ENCODE measurements at regions not wholly inside any gene's neighbourhood (a gene's known extent, or its start where the extent isn't known, plus 50 kb on each side); places are given as distances from the start of the nearest gene placed in this dataset.

GRCh38 chrX:88024022-88024421 is 506.4 kb downstream of the KLHL4 start:
- no peaks in the 10 kb centered on the region for H3K4me1 Mint-ChIP-seq (ENCODE audit: low read depth)
- H3K27me3 Mint-ChIP-seq = no peaks in the 10 kb centered on the region
- no peaks in the 10 kb centered on the region for H3K36me3 Mint-ChIP-seq (ENCODE audit: low read depth)
- ATAC-seq (ENCODE audit: poor library complexity) (no peak), DNase-seq (no peak)
- no peak overlapping the region for H3K4me3 ChIP-seq (ENCODE audit: low read length)
- H3K9me3 Mint-ChIP-seq = no peaks in the 10 kb centered on the region
- CTCF ChIA-PET = no interaction called here
- H3K9me3 ChIP-seq (ENCODE audit: control insufficient read depth in 1 of 2, insufficient read depth in 1 of 2, low read length in 2 of 2) = no peaks in the 10 kb centered on the region
- intact Hi-C loops (cut with DNase I, micrococcal nuclease) = no loop called here
- TF ChIP-seq, protein P1, sequence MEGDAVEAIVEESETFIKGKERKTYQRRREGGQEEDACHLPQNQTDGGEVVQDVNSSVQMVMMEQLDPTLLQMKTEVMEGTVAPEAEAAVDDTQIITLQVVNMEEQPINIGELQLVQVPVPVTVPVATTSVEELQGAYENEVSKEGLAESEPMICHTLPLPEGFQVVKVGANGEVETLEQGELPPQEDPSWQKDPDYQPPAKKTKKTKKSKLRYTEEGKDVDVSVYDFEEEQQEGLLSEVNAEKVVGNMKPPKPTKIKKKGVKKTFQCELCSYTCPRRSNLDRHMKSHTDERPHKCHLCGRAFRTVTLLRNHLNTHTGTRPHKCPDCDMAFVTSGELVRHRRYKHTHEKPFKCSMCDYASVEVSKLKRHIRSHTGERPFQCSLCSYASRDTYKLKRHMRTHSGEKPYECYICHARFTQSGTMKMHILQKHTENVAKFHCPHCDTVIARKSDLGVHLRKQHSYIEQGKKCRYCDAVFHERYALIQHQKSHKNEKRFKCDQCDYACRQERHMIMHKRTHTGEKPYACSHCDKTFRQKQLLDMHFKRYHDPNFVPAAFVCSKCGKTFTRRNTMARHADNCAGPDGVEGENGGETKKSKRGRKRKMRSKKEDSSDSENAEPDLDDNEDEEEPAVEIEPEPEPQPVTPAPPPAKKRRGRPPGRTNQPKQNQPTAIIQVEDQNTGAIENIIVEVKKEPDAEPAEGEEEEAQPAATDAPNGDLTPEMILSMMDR (IDR thresholded peaks at IDR 0.05) = no peak
- no peaks in the 10 kb centered on the region for H3K36me3 ChIP-seq (ENCODE audit: insufficient read depth, low read length)
- no peak overlapping the region for H3K27ac ChIP-seq (ENCODE audit: low read depth in 1 of 2, low read length in 2 of 2)
- no peaks in the 10 kb centered on the region for H3K27me3 ChIP-seq (ENCODE audit: control insufficient read depth in 1 of 2, insufficient read depth in 2 of 2, low read length in 2 of 2)
- no peak overlapping the region for H3K27ac Mint-ChIP-seq
- no peaks in the 10 kb centered on the region for H3K4me1 ChIP-seq (ENCODE audit: insufficient read depth, low read length)
- H3K4me3 Mint-ChIP-seq = no peak overlapping the region
- POLR2A ChIA-PET = no interaction called here

DNA sequence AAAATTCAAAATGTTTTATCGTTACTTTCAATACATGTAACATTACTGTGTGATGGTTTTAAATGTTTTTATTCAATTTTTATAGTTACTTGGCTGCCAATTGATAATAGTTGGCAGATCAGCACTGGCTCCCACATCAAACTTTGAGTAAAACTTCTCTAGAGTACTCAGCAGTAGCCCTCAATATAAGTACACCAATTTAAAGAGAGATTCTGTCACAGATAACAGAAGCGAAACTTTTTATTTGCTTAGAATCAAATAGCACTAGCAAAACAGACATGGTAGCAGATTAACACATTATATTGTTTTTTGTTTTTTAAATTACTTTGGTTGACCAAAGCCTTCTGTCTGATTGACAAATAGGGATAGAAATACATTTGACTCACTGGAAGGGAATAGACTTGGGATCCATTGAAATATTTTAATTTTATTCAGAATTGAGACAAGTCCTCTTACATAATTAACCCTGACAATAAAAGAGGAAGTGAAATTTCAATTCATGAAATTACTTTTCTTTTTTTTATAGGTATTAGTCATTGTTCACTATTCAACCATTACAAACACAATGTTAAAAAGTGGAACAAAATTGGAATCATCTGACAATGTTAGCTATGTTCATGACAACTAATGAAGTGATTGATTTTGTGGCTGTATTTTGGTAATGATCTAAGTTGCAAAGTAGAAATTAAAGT is 554.9 kb downstream of the KLHL4 start:
- peaks cover 2% of the 10 kb centered on the region for H3K9me3 Mint-ChIP-seq
- CTCF ChIA-PET = no interaction called here
- no peaks in the 10 kb centered on the region for H3K4me1 Mint-ChIP-seq (ENCODE audit: low read depth)
- no peaks in the 10 kb centered on the region for H3K27me3 ChIP-seq (ENCODE audit: control insufficient read depth in 1 of 2, insufficient read depth in 2 of 2, low read length in 2 of 2)
- intact Hi-C loops (cut with DNase I, micrococcal nuclease) = no loop called here
- no peaks in the 10 kb centered on the region for H3K27me3 Mint-ChIP-seq
- no peak overlapping the region for H3K27ac Mint-ChIP-seq
- no peaks in the 10 kb centered on the region for H3K9me3 ChIP-seq (ENCODE audit: control insufficient read depth in 1 of 2, insufficient read depth in 1 of 2, low read length in 2 of 2)
- no peaks in the 10 kb centered on the region for H3K36me3 ChIP-seq (ENCODE audit: insufficient read depth, low read length)
- no peak overlapping the region for H3K4me3 ChIP-seq (ENCODE audit: low read length)
- POLR2A ChIA-PET = no interaction called here
- no peak for ATAC-seq (ENCODE audit: poor library complexity)
- no peak overlapping the region for H3K4me3 Mint-ChIP-seq
- TF ChIP-seq, protein P1 (IDR thresholded peaks at IDR 0.05) = no peak
- no peak overlapping the region for H3K27ac ChIP-seq (ENCODE audit: low read depth in 1 of 2, low read length in 2 of 2)
- no peaks in the 10 kb centered on the region for H3K36me3 Mint-ChIP-seq (ENCODE audit: low read depth)
- H3K4me1 ChIP-seq (ENCODE audit: insufficient read depth, low read length) = no peaks in the 10 kb centered on the region
- no peak for DNase-seq

GRCh38 chrX:88101968-88102367 is 584.4 kb downstream of the KLHL4 start:
- DNase-seq (no peak), ATAC-seq (ENCODE audit: poor library complexity) (no peak)
- TF ChIP-seq, protein P1 (IDR thresholded peaks at IDR 0.05) = no peak
- Histone ChIP-seq H3K9me3 (ENCODE audit: control insufficient read depth in 1 of 2, insufficient read depth in 1 of 2, low read length in 2 of 2) (peaks cover 0 to 4% of the 10 kb centered on the region in 2 experiments), H3K4me3 (ENCODE audit: low read length) (no peak overlapping the region), H3K27me3 (ENCODE audit: control insufficient read depth in 1 of 2, insufficient read depth in 2 of 2, low read length in 2 of 2) (no peaks in the 10 kb centered on the region), H3K4me1 (ENCODE audit: insufficient read depth, low read length) (no peaks in the 10 kb centered on the region), H3K36me3 (ENCODE audit: insufficient read depth, low read length) (no peaks in the 10 kb centered on the region), H3K27ac (ENCODE audit: low read depth in 1 of 2, low read length in 2 of 2) (no peak overlapping the region)
- H3K27me3 Mint-ChIP-seq = no peaks in the 10 kb centered on the region
- ChIA-PET CTCF (no interaction called here), POLR2A (no interaction called here)
- intact Hi-C loops (cut with DNase I, micrococcal nuclease) = no loop called here
- H3K4me3 Mint-ChIP-seq = no peak overlapping the region
- H3K27ac Mint-ChIP-seq = no peak overlapping the region
- H3K9me3 Mint-ChIP-seq = no peaks in the 10 kb centered on the region
- no peaks in the 10 kb centered on the region for H3K36me3 Mint-ChIP-seq (ENCODE audit: low read depth)
- no peaks in the 10 kb centered on the region for H3K4me1 Mint-ChIP-seq (ENCODE audit: low read depth)
